ENCODE measurements at regions not wholly inside any gene's neighbourhood (a gene's known extent, or its start where the extent isn't known, plus 50 kb on each side); places are given as distances from the start of the nearest gene placed in this dataset.

- TF ChIP-seq, protein P1, sequence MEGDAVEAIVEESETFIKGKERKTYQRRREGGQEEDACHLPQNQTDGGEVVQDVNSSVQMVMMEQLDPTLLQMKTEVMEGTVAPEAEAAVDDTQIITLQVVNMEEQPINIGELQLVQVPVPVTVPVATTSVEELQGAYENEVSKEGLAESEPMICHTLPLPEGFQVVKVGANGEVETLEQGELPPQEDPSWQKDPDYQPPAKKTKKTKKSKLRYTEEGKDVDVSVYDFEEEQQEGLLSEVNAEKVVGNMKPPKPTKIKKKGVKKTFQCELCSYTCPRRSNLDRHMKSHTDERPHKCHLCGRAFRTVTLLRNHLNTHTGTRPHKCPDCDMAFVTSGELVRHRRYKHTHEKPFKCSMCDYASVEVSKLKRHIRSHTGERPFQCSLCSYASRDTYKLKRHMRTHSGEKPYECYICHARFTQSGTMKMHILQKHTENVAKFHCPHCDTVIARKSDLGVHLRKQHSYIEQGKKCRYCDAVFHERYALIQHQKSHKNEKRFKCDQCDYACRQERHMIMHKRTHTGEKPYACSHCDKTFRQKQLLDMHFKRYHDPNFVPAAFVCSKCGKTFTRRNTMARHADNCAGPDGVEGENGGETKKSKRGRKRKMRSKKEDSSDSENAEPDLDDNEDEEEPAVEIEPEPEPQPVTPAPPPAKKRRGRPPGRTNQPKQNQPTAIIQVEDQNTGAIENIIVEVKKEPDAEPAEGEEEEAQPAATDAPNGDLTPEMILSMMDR (IDR thresholded peaks at IDR 0.05): no peak
- TF ChIP-seq POLR2AphosphoS5 (IDR thresholded peaks at IDR 0.05; ENCODE audit: insufficient read depth in 1 of 2, low read depth in 1 of 2) (no peak), POLR2A (IDR thresholded peaks at IDR 0.05) (no peak)
These were observed 155.8 kb upstream of the ALKAL2 start for GRCh38 chr2:443741-444140.

All from vagina (tissue), 2 donors.